ENCODE measurements at regions not wholly inside any gene's neighbourhood (a gene's known extent, or its start where the extent isn't known, plus 50 kb on each side); places are given as distances from the start of the nearest gene placed in this dataset.

- Histone ChIP-seq H2AFZ (ENCODE audit: low read depth) (no peak overlapping the region), H3K79me2 (ENCODE audit: insufficient read depth) (no peaks in the 10 kb centered on the region), H3K9me3 (no peaks in the 10 kb centered on the region), H3K9me2 (no peaks in the 10 kb centered on the region), H3K4me2 (no peak overlapping the region), H4K20me1 (ENCODE audit: insufficient read depth) (no peaks in the 10 kb centered on the region), H3F3A (replicated peaks; ENCODE audit: insufficient read depth) (peaks cover 12% of the 10 kb centered on the region), H3K9ac (no peak overlapping the region), H3K4me1 (ENCODE audit: control insufficient read depth in 1 of 2, insufficient read depth in 2 of 2, low read depth in 1 of 2, low read length in 1 of 2) (peaks cover 0 to 7% of the 10 kb centered on the region in 2 experiments; a peak in 1 of 4 replicates), H3K4me3 (ENCODE audit: low read depth in 2 of 2, low read length in 1 of 2) (no peak overlapping the region), H3K27ac (ENCODE audit: low read depth in 2 of 2, low read length in 1 of 2) (no peak overlapping the region), H3K27me3 (ENCODE audit: insufficient read depth) (no peaks in the 10 kb centered on the region), H3K36me3 (replicated peaks in 1 of 2; ENCODE audit: control insufficient read depth in 1 of 2, insufficient read depth in 2 of 2, low read length in 1 of 2) (no peaks in the 10 kb centered on the region)
- ChIA-PET CTCF (no interaction called here), POLR2A (no interaction called here)
- WGBS (ENCODE audit: low lambda C conversion rate): 80% methylated on average over 1 of the region's 1 CpG
- DNase-seq: no peak
- TF ChIP-seq TAF1 (IDR thresholded peaks at IDR 0.05; ENCODE audit: borderline replicate concordance, low read depth, low read length) (no peak), CHD2 (IDR thresholded peaks at IDR 0.05; ENCODE audit: low read length, partially characterized antibody) (no peak), FOSL2 (IDR thresholded peaks at IDR 0.05; ENCODE audit: borderline replicate concordance, low read depth) (no peak), TEAD4 (IDR thresholded peaks at IDR 0.05; ENCODE audit: borderline replicate concordance, insufficient read depth) (no peak), SMC3 (IDR thresholded peaks at IDR 0.05; ENCODE audit: low read depth, low read length) (no peak), REST (IDR thresholded peaks at IDR 0.05; ENCODE audit: low read depth, low read length) (no peak), TCF12 (IDR thresholded peaks at IDR 0.05) (no peak), USF1 (IDR thresholded peaks at IDR 0.05; ENCODE audit: borderline replicate concordance, low read depth) (no peak), RAD21 (IDR thresholded peaks at IDR 0.05; ENCODE audit: low read length) (no peak), EP300 (IDR thresholded peaks at IDR 0.05; ENCODE audit: borderline replicate concordance in 1 of 2, low read depth in 1 of 2, low read length in 1 of 2) (no peak)
These were observed 89.2 kb downstream of the FOXD1 start for GRCh38 chr5:73359395-73359794.

- Histone ChIP-seq H3K27ac (ENCODE audit: low read depth in 2 of 2, low read length in 1 of 2) (no peak overlapping the region), H3K4me1 (ENCODE audit: control insufficient read depth in 1 of 2, insufficient read depth in 2 of 2, low read depth in 1 of 2, low read length in 1 of 2) (no peaks in the 10 kb centered on the region), H2AFZ (ENCODE audit: low read depth) (no peak overlapping the region), H3K9me2 (no peaks in the 10 kb centered on the region), H3K27me3 (ENCODE audit: insufficient read depth) (no peaks in the 10 kb centered on the region), H3K36me3 (replicated peaks in 1 of 2; ENCODE audit: control insufficient read depth in 1 of 2, insufficient read depth in 2 of 2, low read length in 1 of 2) (no peaks in the 10 kb centered on the region), H3K9ac (no peak overlapping the region), H3K4me2 (no peak overlapping the region), H3K9me3 (no peaks in the 10 kb centered on the region), H3F3A (replicated peaks; ENCODE audit: insufficient read depth) (peaks cover 5% of the 10 kb centered on the region), H3K4me3 (ENCODE audit: low read depth in 2 of 2, low read length in 1 of 2) (no peak overlapping the region), H4K20me1 (ENCODE audit: insufficient read depth) (no peaks in the 10 kb centered on the region), H3K79me2 (ENCODE audit: insufficient read depth) (no peaks in the 10 kb centered on the region)
- no peak for DNase-seq
- ChIA-PET POLR2A (no interaction called here), CTCF (no interaction called here)
- 84% methylated on average over 3 of the region's 3 CpGs for WGBS (ENCODE audit: low lambda C conversion rate)
- TF ChIP-seq YY1 (IDR thresholded peaks at IDR 0.05; ENCODE audit: low read depth): no peak
- TF ChIP-seq MEF2A (IDR thresholded peaks at IDR 0.05; ENCODE audit: borderline replicate concordance, low read depth): no peak
- no peak for TF ChIP-seq GABPA (IDR thresholded peaks at IDR 0.05; ENCODE audit: low read depth)
- no peak for TF ChIP-seq FOSL2 (IDR thresholded peaks at IDR 0.05; ENCODE audit: borderline replicate concordance, low read depth)
- no peak for TF ChIP-seq TAF1 (IDR thresholded peaks at IDR 0.05; ENCODE audit: borderline replicate concordance, low read depth, low read length)
- no peak for TF ChIP-seq EZH2phosphoT487 (IDR thresholded peaks at IDR 0.05; ENCODE audit: borderline replicate concordance, low read depth)
- TF ChIP-seq CTCF (IDR thresholded peaks at IDR 0.05): no peak
- no peak for TF ChIP-seq POLR2AphosphoS5 (IDR thresholded peaks at IDR 0.05; ENCODE audit: low read depth, low read length)
- TF ChIP-seq REST (IDR thresholded peaks at IDR 0.05; ENCODE audit: low read depth, low read length): no peak
- TF ChIP-seq TCF12 (IDR thresholded peaks at IDR 0.05): no peak
- no peak for TF ChIP-seq MXI1 (IDR thresholded peaks at IDR 0.05; ENCODE audit: low read depth, low read length)
These were observed 90.2 kb downstream of the FOXD1 start for GRCh38 chr5:73358366-73358765.
